Panc1 (cell line): ENCODE measurements at regions not wholly inside any gene's neighbourhood (a gene's known extent, or its start where the extent isn't known, plus 50 kb on each side); places are given as distances from the start of the nearest gene placed in this dataset.

Experiments used
- ATAC-seq: fragments of 200-7000 bp; cut with Tn5 transposase; 2 replicates; pipeline ENCODE4 v1.9.1; 2020; ENCODE audit warnings: mild to moderate bottlenecking, moderate library complexity
- BruUV-seq: library from RNA; stranded (reverse); fragments of 400-500 nt; replicated peaks from 2 replicates; lab custom pipeline; 2021; lab: Mats Ljungman, UMichigan
- CTCF ChIA-PET: fragments of 300-600 bp; sonication (Branson Sonifier 250); formaldehyde crosslinking; loops from one replicate; lab custom pipeline; 2022; ENCODE audit warnings: antibody characterized with exemption; lab: Charles Lee
- POLR2A ChIA-PET: fragments of 300-600 bp; sonication (Branson Sonifier 250); formaldehyde crosslinking; loops from one replicate; lab custom pipeline; 2022; ENCODE audit warnings: antibody characterized with exemption; lab: Charles Lee
- DNase-seq: peaks from one replicate; pipeline ENCODE4 v3.0.0-alpha.2; 2010; ENCODE audit warnings: low read depth, low spot score
- H3K27ac ChIP-seq: 2 replicates; pipeline ENCODE4 v1.5.1; 2011; ENCODE audit warnings: mild to moderate bottlenecking, low read length, inconsistent platforms
- H3K27me3 ChIP-seq: fragments of 200-500 bp; sonication (Bioruptor generic); 2 replicates; pipeline ENCODE4 v1.6.0; 2014; ENCODE audit warnings: low read length, inconsistent platforms; ENCODE audit not compliant: control insufficient read depth, insufficient read depth
- H3K36me3 ChIP-seq: fragments of 200-500 bp; sonication (Bioruptor generic); 2 replicates; pipeline ENCODE4 v1.5.1; 2014; ENCODE audit warnings: inconsistent platforms, mild to moderate bottlenecking, low read length, moderate library complexity; ENCODE audit not compliant: control insufficient read depth, insufficient read depth
- H3K4me1 ChIP-seq: 2 replicates; pipeline ENCODE4 v1.5.1; 2011; ENCODE audit warnings: inconsistent platforms, mild to moderate bottlenecking, low read length, moderate library complexity; ENCODE audit not compliant: control insufficient read depth, insufficient read depth
- H3K4me3 ChIP-seq, 2 experiments: 2 replicates each; pipeline ENCODE4 v1.5.1; 2011 to 2012; ENCODE audit warnings: low read depth in 2 of 2, low read length in 2 of 2, mild to moderate bottlenecking in 2 of 2, inconsistent platforms in 1 of 2, moderate library complexity in 1 of 2
- H3K9me3 ChIP-seq: fragments of 200-500 bp; sonication (Bioruptor generic); 2 replicates; pipeline ENCODE4 v1.5.1; 2014; ENCODE audit warnings: low read depth, mild to moderate bottlenecking, inconsistent platforms, low read length, moderate library complexity; ENCODE audit not compliant: control insufficient read depth, insufficient read depth
- POLR2AphosphoS5 ChIP-seq: IDR thresholded peaks from 2 replicates; pipeline ENCODE4 v1.6.1; 2012; ENCODE audit warnings: mild to moderate bottlenecking, low read depth, low read length, moderate library complexity
- REST ChIP-seq, 2 experiments: IDR thresholded peaks; 2 replicates each; pipeline ENCODE4 v1.6.1; 2011 to 2012; ENCODE audit warnings: low read depth in 2 of 2, control low read depth in 1 of 2, low read length in 1 of 2, mild to moderate bottlenecking in 1 of 2, moderate library complexity in 1 of 2; ENCODE audit not compliant: insufficient read depth in 1 of 2
- SIN3A ChIP-seq: IDR thresholded peaks from 2 replicates; pipeline ENCODE4 v1.6.1; 2012; ENCODE audit warnings: low read depth, mild to moderate bottlenecking, low read length, moderate library complexity, borderline replicate concordance; ENCODE audit not compliant: insufficient read depth
- TCF7L2 ChIP-seq: IDR thresholded peaks from 2 replicates; pipeline ENCODE4 v1.6.1; 2011; ENCODE audit warnings: mild to moderate bottlenecking, low read depth, low read length, inconsistent platforms
- in situ Hi-C: cut with HindIII; loops from 2 replicates; pipeline ENCODE4 v1.10.0; 2016; ENCODE audit warnings: low sequenced_read_pairs, low pct_unique_long_range_greater_than_20kb
- intact Hi-C: fragments of 100-400 bp; cut with micrococcal nuclease; formaldehyde crosslinking; loops from one replicate; pipeline ENCODE4 v1.10.0; 2022; ENCODE audit not compliant: unreplicated experiment
- TF ChIP-seq, protein P1 (sequence below): fragments of 450-650 bp; IDR thresholded peaks from 2 replicates; pipeline ENCODE4 v1.5.1; 2017; ENCODE audit warnings: mild to moderate bottlenecking

GRCh38 chr5:99004960-99005359 lies 76.2 kb upstream of the CHD1 start:
- H3K9me3 ChIP-seq, result no peaks in the 10 kb centered on the region
- no peak overlapping the region for H3K4me3 ChIP-seq
- no TSS peak for BruUV-seq
- DNase-seq, result no peak
- POLR2A ChIA-PET, result no interaction called here
- TF ChIP-seq POLR2AphosphoS5, result no peak
- no peak for TF ChIP-seq REST (IDR thresholded peaks at IDR 0.05; ENCODE audit: insufficient read depth in 1 of 2, low read depth in 2 of 2, low read length in 1 of 2)
- no peak for TF ChIP-seq TCF7L2
- TF ChIP-seq, protein P1, sequence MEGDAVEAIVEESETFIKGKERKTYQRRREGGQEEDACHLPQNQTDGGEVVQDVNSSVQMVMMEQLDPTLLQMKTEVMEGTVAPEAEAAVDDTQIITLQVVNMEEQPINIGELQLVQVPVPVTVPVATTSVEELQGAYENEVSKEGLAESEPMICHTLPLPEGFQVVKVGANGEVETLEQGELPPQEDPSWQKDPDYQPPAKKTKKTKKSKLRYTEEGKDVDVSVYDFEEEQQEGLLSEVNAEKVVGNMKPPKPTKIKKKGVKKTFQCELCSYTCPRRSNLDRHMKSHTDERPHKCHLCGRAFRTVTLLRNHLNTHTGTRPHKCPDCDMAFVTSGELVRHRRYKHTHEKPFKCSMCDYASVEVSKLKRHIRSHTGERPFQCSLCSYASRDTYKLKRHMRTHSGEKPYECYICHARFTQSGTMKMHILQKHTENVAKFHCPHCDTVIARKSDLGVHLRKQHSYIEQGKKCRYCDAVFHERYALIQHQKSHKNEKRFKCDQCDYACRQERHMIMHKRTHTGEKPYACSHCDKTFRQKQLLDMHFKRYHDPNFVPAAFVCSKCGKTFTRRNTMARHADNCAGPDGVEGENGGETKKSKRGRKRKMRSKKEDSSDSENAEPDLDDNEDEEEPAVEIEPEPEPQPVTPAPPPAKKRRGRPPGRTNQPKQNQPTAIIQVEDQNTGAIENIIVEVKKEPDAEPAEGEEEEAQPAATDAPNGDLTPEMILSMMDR, result no peak
- CTCF ChIA-PET, result no interaction called here
- intact Hi-C loops (no loop called here), in situ Hi-C loops (no loop called here)
- no peaks in the 10 kb centered on the region for H3K36me3 ChIP-seq
- H3K4me1 ChIP-seq, result no peaks in the 10 kb centered on the region
- no peak for ATAC-seq
- no peak overlapping the region for H3K27ac ChIP-seq
- no peaks in the 10 kb centered on the region for H3K27me3 ChIP-seq

- BruUV-seq, result no TSS peak
- ATAC-seq (no peak), DNase-seq (no peak)
- H3K4me3 ChIP-seq, result no peak overlapping the region
- no peaks in the 10 kb centered on the region for H3K4me1 ChIP-seq
- no peak overlapping the region for H3K27ac ChIP-seq
- ChIA-PET CTCF (no interaction called here), POLR2A (no interaction called here)
- no peaks in the 10 kb centered on the region for H3K36me3 ChIP-seq
- no peaks in the 10 kb centered on the region for H3K27me3 ChIP-seq
- in situ Hi-C loops, result no loop called here
- H3K9me3 ChIP-seq, result no peaks in the 10 kb centered on the region
- TF ChIP-seq, protein P1, result no peak
- TF ChIP-seq TCF7L2 (no peak), REST (IDR thresholded peaks at IDR 0.05; ENCODE audit: insufficient read depth in 1 of 2, low read depth in 2 of 2, low read length in 1 of 2) (no peak), SIN3A (no peak), POLR2AphosphoS5 (no peak)
- intact Hi-C loops, result no loop called here
Observed at GRCh38 chr5:99000876-99001275, 72.1 kb upstream of the CHD1 start.
